HG03575 (cell line): ENCODE measurements at regions not wholly inside any gene's neighbourhood (a gene's known extent, or its start where the extent isn't known, plus 50 kb on each side); places are given as distances from the start of the nearest gene placed in this dataset.

Experiments used
- ATAC-seq: cut with Tn5 transposase; IDR thresholded peaks from one replicate; pipeline ENCODE4 v1.9.1; 2021; ENCODE audit not compliant: unreplicated experiment, insufficient number of reproducible peaks, low FRiP score; ENCODE audit errors: extremely low read depth

DNA sequence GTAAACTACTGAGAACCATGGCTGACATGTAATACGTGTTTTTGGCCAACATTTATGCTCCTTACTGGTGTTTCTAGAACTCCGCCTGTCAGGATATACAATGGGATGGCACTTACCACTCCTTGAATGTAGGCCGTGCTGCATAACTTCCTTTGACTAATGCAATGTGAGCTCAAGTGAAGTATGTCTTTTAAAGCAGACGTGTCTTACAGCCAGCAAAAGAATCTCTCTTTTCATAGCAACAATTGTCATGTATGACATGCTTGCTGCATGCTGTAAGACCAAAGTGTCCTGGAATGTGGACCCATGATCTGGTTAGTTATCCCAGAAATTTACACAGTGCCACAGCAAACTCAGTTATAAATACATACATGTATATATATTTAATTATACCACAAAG, 1202.7 kb upstream of the PIK3C3 start:
- ATAC-seq = no peak

DNA sequence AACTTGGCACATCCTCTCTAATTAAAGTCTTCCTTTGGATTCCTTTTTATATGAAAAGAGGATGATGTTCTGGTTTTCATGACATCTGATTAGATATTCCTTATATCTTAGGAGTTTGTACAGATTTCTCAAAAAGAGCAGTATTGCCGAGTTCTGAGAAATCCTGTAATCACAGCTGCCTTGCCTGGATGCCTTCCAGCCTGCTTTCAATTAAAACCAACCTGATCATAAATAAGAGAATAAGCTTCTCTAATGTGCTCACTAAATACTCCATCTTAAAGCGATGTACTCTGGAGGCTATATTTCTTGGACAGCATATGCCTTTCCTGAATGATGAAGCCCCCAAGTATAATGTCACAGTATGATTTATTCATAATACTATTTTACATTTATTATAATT, 1203.8 kb upstream of the PIK3C3 start:
- ATAC-seq = no peak

DNA sequence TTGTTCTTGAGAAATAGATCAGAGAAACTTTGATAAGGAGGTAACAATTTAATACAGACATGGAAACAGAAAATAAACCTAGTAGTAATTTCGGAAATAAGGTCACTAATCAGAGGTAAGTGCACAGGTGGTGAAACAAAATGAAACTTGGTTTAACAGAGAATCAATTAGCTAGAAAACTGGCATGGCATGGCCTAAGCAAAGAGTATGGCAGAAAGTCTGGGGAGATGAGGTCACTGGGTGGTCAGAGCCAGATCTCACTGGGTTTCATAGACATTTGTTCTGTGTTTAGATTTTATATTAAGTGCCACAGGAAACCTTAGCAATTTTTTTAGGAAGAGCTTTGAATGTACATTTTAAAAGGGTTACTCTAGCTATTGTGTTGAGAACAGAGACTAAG, 1216.0 kb upstream of the PIK3C3 start:
- ATAC-seq = no peak

DNA sequence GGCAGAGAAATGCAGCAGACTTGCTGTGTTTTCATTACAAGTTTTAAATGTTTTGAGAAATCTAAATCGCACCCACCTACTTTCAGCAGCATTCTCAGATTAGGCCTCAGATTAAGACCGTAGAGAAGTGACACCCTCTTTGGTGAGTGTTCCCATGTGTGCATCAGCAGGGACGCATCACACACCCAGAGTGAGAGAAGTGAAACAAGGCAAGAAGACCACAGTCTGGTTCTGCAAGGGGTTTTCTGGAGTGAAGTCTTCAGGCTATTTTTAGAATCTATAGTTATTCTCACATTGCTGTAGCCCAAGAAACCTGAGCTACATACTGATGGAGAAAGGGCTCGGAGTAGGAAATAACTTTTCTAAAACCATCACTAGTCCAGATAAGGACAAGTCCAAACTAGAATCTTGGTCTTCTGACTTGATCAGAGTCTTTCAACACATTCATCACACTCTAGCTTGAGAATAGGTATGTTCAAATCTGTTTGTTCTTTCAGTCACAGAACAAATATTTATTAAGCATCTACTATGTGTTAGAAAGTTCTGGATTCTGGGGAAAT, 1216.6 kb upstream of the PIK3C3 start:
- no peak for ATAC-seq

DNA sequence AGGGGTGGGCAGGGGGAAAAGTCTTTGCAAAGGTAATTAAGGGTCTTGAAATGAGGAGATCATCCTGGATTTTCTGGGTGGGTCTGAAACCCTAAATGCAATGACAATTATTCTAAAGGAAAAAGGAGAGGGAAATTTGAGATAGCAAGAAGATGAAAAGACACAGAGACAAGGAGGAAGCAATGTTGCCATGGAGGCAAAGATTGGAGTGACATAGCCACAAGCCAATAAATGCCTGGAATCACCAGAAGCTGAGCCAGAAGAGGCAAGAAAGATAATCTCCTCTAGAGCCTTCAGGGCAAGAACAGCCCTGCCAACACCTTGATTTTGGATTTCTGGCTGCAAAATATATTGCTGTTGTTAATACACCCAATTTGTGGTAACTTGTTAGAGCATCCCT, 1246.3 kb upstream of the PIK3C3 start:
- no peak for ATAC-seq

DNA sequence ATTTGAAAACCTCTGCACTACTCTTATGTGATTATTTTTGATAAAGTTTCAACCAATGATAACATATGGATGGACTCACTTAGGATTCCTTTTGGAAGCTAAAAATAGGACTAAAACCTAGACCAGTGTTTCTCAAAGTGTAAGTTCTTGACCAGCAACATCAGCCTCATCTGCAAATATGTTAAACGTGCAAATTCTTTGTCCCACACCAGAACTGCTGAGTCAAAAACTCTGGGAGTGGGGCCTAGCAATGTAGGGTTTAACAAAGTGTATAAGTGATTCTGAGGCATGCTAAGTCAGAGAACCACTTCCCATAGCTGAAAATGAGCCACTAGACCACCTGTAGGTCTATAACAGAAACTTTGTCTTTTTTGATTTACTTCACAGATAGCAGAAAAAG, 1247.2 kb upstream of the PIK3C3 start:
- no peak for ATAC-seq

DNA sequence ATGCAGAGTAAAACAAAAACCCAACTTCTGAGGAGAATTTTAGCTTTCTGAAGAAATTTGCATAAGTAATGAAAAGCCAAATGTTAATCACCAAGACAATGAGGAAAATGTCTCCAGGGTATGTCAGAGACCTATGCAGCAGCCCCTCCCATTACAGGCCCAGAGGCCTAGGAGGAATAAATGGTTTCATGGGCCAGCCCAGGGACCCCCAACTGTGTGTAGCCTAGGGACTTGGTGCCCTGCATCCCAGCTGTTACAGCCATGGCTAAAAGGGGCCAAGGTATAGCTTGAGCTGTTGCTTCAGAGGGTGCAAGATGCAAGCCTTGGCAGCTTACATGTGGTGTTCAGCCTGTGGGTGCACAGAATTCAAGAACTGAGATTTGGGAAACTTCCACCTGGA, 1256.9 kb upstream of the PIK3C3 start:
- ATAC-seq = no peak

DNA sequence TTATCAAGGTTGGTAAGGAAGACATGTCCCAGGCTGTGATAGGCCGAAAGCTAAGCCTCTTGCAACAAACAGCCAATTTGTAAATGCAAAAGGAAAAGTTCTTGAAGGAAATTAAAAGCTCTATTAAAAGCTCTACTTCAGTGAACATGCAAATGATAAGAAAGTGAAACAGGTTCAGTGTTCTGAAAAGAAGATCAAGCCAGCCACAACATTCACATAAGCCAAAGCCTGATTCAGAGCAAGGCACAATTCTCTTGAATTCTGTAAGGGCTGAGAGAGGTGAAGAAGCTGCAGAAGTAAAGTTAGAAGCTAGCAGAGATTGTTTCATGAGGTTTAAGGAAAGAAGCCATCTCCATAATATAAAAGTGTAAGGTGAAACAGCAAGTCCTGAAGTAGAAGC, 1259.5 kb upstream of the PIK3C3 start:
- no peak for ATAC-seq

DNA sequence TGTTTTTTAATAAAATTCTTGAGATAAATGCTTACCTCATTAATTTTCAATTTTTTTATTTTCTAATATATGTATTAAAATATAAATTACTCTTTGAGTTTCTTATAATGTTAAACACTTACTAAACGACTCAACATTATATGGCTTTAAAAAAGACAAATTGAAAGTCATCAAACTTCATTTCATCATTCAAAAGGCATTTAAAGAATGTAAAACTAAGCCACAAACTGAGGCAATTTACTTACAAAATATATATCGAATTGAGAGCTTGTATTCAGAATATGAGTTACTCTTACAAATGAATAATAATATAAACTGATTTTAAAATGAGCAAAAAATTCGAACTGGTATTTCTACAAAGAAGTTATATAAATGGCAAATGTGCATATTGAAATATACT, 1262.2 kb upstream of the PIK3C3 start:
- ATAC-seq = no peak

DNA sequence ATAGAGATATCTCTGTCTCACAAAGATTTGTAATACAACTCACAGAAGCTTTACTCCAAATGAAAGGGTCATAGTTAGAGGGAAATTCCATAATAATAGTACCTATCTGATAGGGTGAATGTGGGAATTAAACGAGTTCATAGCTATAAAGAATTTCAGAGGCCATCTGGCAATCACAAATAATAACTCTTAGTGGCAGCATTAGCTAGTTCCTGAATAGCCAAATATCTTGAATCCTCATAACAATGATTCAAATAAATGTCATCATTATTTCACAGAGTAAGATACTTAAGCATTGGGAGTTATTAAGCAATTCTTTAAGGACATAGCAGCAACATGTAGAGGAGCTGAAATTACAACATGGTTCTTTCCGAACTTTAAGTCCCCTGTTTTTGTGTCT, 1265.0 kb upstream of the PIK3C3 start:
- no peak for ATAC-seq

DNA sequence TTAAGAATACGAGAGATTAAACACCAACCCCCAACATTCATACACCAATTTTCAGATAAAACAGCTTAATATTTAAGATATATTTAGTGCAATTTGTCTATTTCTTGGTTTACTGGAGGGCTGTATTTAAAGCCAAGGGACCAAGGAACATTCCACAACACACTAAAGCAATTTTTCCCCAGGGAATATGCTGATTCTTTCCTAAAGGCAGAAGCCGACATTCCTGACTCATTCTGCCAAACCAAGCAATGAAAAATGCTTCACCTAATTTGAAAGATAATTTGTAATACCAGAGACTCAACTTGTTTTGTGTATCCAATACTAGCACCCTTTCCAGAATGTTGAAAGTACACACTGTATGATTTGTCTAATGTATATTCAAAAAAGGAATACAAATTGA, 1267.6 kb upstream of the PIK3C3 start:
- ATAC-seq = no peak

DNA sequence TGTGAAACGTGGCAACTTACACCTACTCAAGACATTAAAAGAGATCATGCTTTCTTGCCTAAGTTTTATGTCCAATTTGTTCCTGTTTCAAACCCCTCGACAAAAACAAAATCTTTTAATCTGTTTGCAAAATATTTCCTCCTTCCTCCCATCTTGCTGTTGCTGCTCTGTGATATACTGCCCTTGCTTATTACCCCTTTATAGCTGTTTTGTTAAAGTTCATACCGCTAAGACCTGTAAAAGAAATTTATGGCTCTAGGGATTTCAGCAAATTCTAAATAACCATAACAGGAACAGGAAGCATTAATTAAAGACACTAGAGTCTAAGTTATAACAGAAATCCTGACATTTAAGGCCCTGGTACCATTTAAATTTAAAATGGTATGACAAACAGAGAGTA, 1268.2 kb upstream of the PIK3C3 start:
- no peak for ATAC-seq

DNA sequence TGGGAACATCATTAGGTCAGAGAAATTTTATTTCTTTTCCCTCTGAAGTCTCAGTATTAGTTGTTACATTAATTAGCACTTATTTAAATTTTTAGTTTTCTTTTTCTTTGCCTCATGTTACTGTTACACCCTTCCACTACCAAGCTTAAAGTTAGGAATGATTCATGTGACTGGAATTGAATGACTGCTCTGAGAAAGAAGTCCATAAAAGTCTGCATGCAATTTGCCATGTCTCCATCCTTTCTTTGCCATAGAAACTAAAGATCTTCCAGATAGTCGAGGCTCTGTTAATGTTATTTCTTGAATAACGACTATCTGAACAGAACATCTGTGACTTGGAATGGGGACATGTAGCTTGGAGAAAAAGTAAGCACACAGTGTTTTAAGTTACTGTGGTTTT, 1269.8 kb upstream of the PIK3C3 start:
- ATAC-seq = no peak

DNA sequence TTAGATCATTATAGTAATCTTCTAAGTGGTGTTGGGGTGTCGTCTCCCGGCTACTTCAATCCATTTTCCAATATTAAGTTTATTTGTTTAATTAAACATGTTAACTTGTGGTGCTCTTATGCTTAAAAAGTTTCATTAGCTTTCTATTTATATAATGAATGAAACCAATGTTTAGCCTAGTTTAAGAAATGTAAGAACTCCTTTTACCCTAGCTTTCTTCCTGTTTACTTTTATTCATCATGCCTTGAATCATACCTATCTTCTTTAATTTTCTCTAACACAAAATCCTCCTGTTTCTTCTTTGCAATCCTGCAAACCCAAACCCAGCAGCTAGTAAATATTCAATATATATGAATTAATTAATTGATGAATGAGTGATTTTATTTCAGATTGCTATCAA, 1276.7 kb upstream of the PIK3C3 start:
- ATAC-seq = no peak

DNA sequence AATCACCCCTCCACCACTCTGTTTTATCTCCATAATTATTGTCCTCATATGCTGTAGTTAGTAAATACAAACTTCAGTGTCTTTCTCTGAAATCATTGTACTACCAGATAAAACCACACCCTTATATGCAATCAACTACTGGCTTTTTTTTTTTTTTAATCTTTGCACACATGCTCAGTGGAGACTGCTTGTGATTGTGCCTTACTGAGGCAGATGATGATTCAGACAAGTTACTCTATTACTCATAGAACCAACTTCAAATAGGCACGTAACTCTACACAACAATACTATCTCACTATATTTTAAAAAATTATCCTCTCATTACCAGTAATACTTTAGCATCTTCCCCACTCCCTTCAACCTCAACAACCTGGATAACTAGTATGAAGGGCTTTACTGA, 1278.4 kb upstream of the PIK3C3 start:
- ATAC-seq = no peak

DNA sequence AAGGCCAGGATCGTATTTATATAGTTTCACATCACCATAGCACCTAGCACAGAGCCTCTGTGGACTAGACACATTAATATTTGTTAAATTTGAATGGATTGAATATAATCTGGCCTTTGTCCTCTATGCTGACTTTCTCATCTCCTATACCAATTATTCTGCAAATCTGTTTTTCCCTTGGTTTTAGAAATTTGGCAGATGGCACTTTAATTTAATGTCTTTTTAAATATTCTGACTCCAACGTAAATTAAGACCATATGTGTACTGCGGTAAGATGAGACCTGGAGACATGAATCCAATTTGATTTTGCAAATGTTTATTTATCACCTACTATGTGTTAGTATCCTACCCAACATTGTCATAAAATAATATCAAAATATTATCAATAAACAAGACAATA, 1281.9 kb upstream of the PIK3C3 start:
- ATAC-seq = no peak

DNA sequence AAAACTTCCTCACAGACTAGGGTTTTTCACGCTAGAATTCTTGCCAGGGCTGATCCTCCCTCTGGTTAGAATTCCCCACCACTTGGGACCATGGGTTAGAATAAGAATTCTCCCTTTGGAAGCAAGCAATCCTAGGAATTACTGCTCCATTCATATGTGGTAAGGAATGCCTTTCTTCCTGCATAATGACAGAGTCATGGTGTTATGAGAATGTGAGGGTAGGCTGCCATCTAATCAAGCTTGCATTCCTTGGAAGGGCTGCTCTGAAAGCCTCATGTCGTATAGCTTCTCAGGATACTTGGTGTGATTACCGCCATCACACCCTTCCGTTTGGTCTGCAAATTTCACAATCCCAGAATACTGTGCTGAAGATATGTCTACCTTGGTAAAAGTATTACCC, 1282.4 kb upstream of the PIK3C3 start:
- ATAC-seq = no peak

DNA sequence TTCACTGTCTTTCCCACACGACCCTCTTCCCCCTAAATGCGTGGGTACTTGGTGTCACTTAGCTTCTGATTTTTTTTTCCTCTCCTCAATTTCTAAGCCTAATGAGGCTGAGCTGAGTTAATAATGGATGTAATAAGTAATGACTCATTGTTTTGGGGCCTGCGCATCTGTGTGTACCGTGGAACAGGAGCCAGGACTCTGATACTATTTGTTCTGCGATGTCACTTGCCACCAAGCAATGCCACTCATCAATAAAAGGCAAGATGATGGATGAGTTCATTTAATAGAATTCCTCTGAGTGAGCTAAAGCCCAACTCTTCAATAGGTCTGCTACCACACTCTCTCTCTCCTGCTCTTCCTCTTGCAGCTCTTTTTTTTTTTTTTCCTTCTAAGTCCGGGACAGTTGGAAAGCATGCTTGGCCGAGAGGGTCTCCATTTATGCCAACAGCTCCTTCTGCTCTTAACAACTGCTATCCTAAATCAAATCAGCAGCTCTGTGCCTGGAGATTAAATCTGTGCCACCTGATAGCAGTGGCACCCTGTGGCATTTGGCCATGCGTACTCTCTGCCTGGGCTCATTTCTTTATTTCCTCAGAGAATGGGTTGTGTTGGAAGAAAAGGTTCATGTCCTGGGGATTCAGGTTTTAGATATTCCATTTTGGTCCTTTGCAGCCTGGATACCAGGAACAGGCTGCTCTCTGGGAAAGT, 1284.2 kb upstream of the PIK3C3 start:
- no peak for ATAC-seq

DNA sequence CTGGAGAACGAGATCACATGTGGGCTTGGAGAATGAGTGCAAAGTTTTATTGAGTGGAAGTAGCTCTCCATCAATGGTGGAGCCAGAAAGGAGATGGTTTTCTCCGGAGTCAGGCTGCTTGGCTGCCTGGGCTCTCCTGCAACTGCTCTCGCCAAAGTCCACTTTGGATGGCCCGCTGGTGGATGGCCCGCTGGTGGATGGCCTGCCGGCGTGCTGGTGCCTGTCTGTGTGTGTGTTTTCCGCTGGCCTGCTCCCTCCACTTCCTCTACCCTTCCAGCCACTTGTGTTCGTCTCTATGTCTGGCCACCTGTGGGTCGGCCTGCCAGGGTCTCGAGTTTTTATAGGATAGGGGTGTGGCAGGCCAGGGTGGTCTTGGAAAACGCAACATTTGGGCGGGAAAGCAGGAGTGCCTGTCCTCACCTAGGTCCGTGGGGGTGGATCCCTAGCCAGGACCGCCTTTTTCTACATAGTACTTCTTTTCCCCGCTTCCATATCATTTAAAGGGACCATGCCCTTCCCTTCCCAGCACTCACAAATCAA, 1292.1 kb upstream of the PIK3C3 start:
- ATAC-seq = no peak

DNA sequence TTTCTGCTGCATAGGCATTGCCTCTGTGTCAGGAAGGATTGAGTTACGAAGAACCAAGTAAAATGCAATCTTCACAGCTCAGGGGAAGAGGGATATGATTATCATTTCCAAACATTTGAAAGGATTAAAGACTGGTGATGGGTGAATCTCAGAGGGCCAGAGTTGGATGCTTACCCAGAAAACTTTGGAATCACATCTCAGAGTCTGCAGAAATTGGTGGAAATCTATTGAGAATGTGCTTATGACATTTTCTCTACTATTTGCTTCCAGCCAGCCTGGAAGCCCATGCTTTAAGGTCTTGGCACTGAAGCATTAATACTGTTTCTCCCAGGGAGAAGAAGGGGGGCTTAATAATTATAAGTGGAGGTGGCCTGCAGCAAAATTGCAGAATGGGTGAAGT, 1301.4 kb upstream of the PIK3C3 start:
- ATAC-seq = no peak

DNA sequence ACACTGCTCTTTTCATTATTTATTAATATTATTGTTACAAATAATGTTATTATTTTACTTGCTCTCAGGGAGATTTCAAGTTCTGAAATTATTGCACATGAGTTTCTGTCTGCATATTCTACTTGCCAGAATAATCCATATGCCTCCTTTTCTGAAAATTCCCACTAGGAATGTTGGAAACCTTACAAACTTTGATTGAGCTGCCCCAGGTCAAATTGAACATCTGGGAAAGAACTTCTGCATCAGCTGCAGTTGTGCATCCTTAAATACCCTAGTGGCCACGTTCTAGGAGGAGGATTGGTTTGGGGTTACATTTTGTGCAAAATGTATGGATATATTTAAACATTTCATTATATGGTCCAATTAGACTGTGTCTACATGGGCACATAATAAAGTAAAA, 1302.7 kb upstream of the PIK3C3 start:
- ATAC-seq = no peak
